Left lung (tissue), 4 donors: ENCODE measurements at regions not wholly inside any gene's neighbourhood (a gene's known extent, or its start where the extent isn't known, plus 50 kb on each side); places are given as distances from the start of the nearest gene placed in this dataset.

Source experiments
- ATAC-seq: fragments of 200-7000 bp; cut with Tn5 transposase; one replicate; pipeline ENCODE4 v1.9.1; 2020; ENCODE audit warnings: moderate library complexity
- DNase-seq, 4 donors: peaks; one replicate each; pipeline ENCODE4 v3.0.0-alpha.2; 2013 to 2020
- H3K27ac ChIP-seq, 2 donors: fragments of 200-600 bp; sonication (generic) in 1 of 2; one replicate each; pipeline versions ENCODE4 v1.5.0 to v1.8.0; 2020 to 2021
- H3K27me3 ChIP-seq, 2 donors: fragments of 200-600 bp; sonication (generic) in 1 of 2; one replicate each; pipeline versions ENCODE4 v1.5.0 to v1.8.0; 2020 to 2021
- H3K36me3 ChIP-seq, 2 donors: fragments of 200-600 bp; sonication (generic) in 1 of 2; one replicate each; pipeline versions ENCODE4 v1.5.0 to v1.8.0; 2020 to 2021
- H3K4me1 ChIP-seq, 2 donors: fragments of 200-600 bp; one replicate each; pipeline ENCODE4 v1.8.0; 2021
- H3K4me3 ChIP-seq, 2 donors: fragments of 200-600 bp; sonication (generic) in 1 of 2; one replicate each; pipeline versions ENCODE4 v1.5.0 to v1.8.0; 2020 to 2021; ENCODE audit warnings: mild to moderate bottlenecking in 1 of 2
- H3K9me3 ChIP-seq, 2 donors: fragments of 200-600 bp; sonication (generic) in 1 of 2; one replicate each; pipeline versions ENCODE4 v1.5.0 to v1.8.0; 2020 to 2021
- CTCF ChIP-seq, 2 donors: fragments of 200-600 bp; sonication (generic) in 1 of 2; IDR thresholded peaks; one replicate each; pipeline versions ENCODE4 v1.5.0 to v1.8.0; 2021; ENCODE audit warnings: antibody characterized with exemption in 2 of 2
- intact Hi-C, 2 donors: fragments of 100-400 bp; cut with DNase I; formaldehyde crosslinking; loops; one replicate each; pipeline versions ENCODE4 v1.11.2 to v1.14.2; 2022
- donor health status: DM: no; HTN: yes; CAD: no.
- donor health status: DM: no; HTN: no; CAD: no.

GRCh38 chr3:132209855-132210254 is 107.4 kb upstream of the ACP3 start:
- DNase-seq (no peak), ATAC-seq (no peak)
- TF ChIP-seq CTCF (IDR thresholded peaks at IDR 0.05): no peak
- H3K27ac ChIP-seq: no peak overlapping the region
- no peaks in the 10 kb centered on the region for H3K36me3 ChIP-seq
- intact Hi-C loops: no loop called here
- no peaks in the 10 kb centered on the region for H3K27me3 ChIP-seq
- no peaks in the 10 kb centered on the region for H3K9me3 ChIP-seq
- no peaks in the 10 kb centered on the region for H3K4me1 ChIP-seq
- H3K4me3 ChIP-seq: no peak overlapping the region

- peak; percentile 88 for ATAC-seq
- Histone ChIP-seq H3K4me1 (no peaks in the 10 kb centered on the region), H3K27me3 (no peaks in the 10 kb centered on the region), H3K4me3 (no peak overlapping the region), H3K36me3 (no peaks in the 10 kb centered on the region), H3K27ac (no peak overlapping the region), H3K9me3 (no peaks in the 10 kb centered on the region)
- DNase-seq: peak in 3 of 4 donors; percentile 15 to 36 (median 24)
- peak; percentile 28 to 53 for TF ChIP-seq CTCF (IDR thresholded peaks at IDR 0.05)
- intact Hi-C loops: no loop called here
These were observed 106.5 kb upstream of the ACP3 start for GRCh38 chr3:132210476-132211346.

GRCh38 chr3:132211896-132212295 is 105.3 kb upstream of the ACP3 start:
- no peak for TF ChIP-seq CTCF (IDR thresholded peaks at IDR 0.05)
- H3K36me3 ChIP-seq: no peaks in the 10 kb centered on the region
- intact Hi-C loops: no loop called here
- ATAC-seq: peak; percentile 66
- DNase-seq: peak in 1 of 4 donors; percentile 15
- no peak overlapping the region for H3K4me3 ChIP-seq
- no peak overlapping the region for H3K27ac ChIP-seq
- H3K9me3 ChIP-seq: no peaks in the 10 kb centered on the region
- H3K4me1 ChIP-seq: no peaks in the 10 kb centered on the region
- H3K27me3 ChIP-seq: no peaks in the 10 kb centered on the region

- H3K9me3 ChIP-seq: no peaks in the 10 kb centered on the region
- ATAC-seq (no peak), DNase-seq (no peak)
- no peaks in the 10 kb centered on the region for H3K36me3 ChIP-seq
- H3K27me3 ChIP-seq: no peaks in the 10 kb centered on the region
- no peak for TF ChIP-seq CTCF (IDR thresholded peaks at IDR 0.05)
- no peak overlapping the region for H3K27ac ChIP-seq
- no peak overlapping the region for H3K4me3 ChIP-seq
- intact Hi-C loops: no loop called here
- H3K4me1 ChIP-seq: no peaks in the 10 kb centered on the region
These were observed 98.1 kb upstream of the ACP3 start for GRCh38 chr3:132218817-132219755.

GRCh38 chr3:132220986-132221385 is 96.2 kb upstream of the ACP3 start:
- Histone ChIP-seq H3K27ac (no peak overlapping the region), H3K4me3 (no peak overlapping the region), H3K9me3 (no peaks in the 10 kb centered on the region), H3K36me3 (no peaks in the 10 kb centered on the region), H3K4me1 (no peaks in the 10 kb centered on the region), H3K27me3 (no peaks in the 10 kb centered on the region)
- no peak for TF ChIP-seq CTCF (IDR thresholded peaks at IDR 0.05)
- intact Hi-C loops: no loop called here
- no peak for DNase-seq
- no peak for ATAC-seq
